ENCODE measurements at regions not wholly inside any gene's neighbourhood (a gene's known extent, or its start where the extent isn't known, plus 50 kb on each side); places are given as distances from the start of the nearest gene placed in this dataset.

GRCh38 chr2:37456479-37456878 lies 112.0 kb downstream of the QPCT start:
- TF ChIP-seq EZH2phosphoT487 (IDR thresholded peaks at IDR 0.05; ENCODE audit: low read depth) = no peak
- TF ChIP-seq, protein P1, sequence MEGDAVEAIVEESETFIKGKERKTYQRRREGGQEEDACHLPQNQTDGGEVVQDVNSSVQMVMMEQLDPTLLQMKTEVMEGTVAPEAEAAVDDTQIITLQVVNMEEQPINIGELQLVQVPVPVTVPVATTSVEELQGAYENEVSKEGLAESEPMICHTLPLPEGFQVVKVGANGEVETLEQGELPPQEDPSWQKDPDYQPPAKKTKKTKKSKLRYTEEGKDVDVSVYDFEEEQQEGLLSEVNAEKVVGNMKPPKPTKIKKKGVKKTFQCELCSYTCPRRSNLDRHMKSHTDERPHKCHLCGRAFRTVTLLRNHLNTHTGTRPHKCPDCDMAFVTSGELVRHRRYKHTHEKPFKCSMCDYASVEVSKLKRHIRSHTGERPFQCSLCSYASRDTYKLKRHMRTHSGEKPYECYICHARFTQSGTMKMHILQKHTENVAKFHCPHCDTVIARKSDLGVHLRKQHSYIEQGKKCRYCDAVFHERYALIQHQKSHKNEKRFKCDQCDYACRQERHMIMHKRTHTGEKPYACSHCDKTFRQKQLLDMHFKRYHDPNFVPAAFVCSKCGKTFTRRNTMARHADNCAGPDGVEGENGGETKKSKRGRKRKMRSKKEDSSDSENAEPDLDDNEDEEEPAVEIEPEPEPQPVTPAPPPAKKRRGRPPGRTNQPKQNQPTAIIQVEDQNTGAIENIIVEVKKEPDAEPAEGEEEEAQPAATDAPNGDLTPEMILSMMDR (IDR thresholded peaks at IDR 0.05; ENCODE audit: low read depth, low read length) = no peak

Measured in OCI-LY3 (cell line).